LoVo (cell line): ENCODE measurements at regions not wholly inside any gene's neighbourhood (a gene's known extent, or its start where the extent isn't known, plus 50 kb on each side); places are given as distances from the start of the nearest gene placed in this dataset.
A peak's percentile ranks its signal among the peaks of the same experiment; 100 is the strongest.

Experiments used
- DNase-seq: peaks from one replicate; pipeline ENCODE4 v3.0.0-alpha.2; 2016; ENCODE audit warnings: low spot score

DNA sequence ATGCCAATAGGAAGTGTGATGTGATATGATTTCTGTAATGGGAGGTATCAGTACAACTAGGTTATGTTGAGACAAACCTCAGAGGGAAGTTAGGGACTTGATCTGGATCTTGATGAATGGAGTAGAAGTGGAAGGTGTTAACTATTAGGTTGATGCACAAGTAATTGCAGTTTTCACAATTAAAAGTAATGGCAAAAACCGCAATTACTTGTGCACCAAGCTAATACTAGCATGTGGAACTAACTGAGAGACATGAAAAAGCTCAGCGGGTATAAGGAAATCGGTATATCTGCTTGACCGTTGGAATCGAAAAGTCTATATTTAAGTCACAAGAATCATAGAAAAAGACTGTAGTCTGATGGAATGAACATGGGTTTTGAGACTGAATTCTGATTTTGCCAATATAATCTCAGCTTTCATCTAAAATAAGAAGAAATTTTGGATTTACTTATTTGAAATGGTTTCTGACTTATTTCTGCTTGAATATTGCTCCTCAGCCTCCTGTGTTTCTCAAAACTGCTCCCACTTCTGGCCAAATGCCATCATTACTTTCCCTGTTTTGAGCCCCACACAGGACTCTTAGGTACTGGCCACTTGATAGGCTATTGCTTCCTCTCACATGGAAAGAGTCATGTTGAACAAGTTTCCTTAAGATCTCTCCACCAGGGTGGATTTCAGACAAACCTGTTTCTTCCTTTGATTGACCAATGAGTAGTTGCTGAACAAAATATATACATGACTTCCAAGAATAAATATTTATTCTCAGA, 271.5 kb upstream of the COL8A1 start:
- DNase-seq = peak; percentile 0

DNA sequence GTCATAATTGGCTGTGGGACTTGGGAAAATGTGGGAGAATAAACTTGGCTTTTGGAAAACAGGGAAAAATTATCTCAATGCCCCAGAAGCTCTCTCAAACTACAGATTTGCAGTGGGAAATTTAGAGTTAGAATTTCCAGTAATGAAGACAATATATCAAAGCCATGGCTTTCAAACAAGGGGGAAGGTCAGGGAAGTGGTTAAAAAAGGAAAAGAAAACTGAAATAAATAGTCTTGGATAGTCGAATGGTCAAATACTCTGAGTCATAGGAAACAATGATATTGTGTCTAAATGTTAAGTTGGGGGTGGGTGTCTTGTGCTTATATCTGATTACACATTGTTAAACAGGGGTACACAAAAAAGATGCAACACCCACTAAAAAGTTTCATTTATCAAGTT, 272.4 kb upstream of the COL8A1 start:
- no peak for DNase-seq

GRCh38 chr3:99365396-99365795, 273.0 kb upstream of the COL8A1 start:
- DNase-seq = no peak

DNA sequence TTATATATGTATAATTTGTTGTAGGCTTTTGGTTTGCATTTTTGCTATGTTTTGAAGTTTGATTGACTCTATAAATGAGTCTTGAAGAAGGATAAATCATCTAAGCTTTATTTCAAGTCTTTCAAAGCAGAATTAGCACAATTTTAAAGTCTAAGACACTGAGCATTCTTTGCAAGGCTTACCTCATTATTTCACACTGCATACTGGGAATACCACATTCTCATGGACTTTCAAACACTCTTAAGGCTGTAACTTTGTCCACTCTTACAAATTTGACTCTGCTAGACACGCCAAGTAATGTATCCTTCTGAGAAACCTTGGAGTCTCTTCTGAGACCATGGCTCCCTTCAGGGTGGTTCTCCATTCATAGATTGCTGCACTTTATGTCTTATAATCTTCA, 281.3 kb upstream of the COL8A1 start:
- no peak for DNase-seq

- no peak for DNase-seq
Observed at GRCh38 chr3:99356696-99357095, 281.7 kb upstream of the COL8A1 start.

- DNase-seq = no peak
Observed at GRCh38 chr3:99355465-99355864, 282.9 kb upstream of the COL8A1 start.

- no peak for DNase-seq
Observed at GRCh38 chr3:99352811-99353210, 285.6 kb upstream of the COL8A1 start.

- no peak for DNase-seq
Observed at GRCh38 chr3:99351122-99351521, 287.3 kb upstream of the COL8A1 start.

- DNase-seq = no peak
Observed at GRCh38 chr3:99348451-99348850, 289.9 kb upstream of the COL8A1 start.

DNA sequence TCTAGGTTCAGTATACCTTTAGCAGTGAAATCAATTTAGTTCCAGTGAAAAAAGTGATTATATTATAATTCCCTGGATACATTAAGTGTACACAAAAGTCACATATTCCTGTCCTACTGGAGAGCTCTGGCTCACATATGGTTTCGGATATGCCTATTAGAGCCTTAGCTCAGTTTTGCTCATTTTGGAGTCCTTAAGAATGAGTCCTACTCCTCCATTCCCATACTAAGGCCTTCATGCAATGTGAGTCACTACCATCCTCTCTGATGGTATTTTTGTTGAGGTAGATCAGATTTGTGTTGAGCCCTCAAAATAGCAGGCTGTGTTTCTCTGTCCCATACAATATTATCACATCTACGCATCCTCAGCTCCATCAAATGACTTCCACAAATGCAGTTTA, 294.2 kb upstream of the COL8A1 start:
- DNase-seq = no peak

DNA sequence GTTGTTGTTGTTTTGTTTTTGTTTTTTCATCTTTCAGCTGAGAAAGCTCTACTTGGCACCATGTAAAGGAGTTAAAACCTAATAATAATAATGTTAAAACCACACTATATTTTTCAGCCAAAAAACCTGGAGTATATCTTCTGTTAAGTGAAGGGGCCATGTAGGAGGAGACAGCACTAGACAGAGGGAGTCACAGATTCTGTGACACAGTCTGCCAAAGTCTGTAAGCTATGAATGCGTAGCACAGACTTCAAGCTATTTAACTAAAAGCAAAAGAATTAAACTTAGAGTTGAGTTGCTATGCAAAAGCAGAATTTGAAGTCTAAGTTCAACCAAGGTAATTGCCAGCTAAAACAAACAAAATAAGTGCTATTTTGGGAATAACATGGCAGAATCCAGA, 296.0 kb upstream of the COL8A1 start:
- DNase-seq = no peak

- DNase-seq = no peak
Observed at GRCh38 chr3:99339222-99339621, 299.2 kb upstream of the COL8A1 start.

DNA sequence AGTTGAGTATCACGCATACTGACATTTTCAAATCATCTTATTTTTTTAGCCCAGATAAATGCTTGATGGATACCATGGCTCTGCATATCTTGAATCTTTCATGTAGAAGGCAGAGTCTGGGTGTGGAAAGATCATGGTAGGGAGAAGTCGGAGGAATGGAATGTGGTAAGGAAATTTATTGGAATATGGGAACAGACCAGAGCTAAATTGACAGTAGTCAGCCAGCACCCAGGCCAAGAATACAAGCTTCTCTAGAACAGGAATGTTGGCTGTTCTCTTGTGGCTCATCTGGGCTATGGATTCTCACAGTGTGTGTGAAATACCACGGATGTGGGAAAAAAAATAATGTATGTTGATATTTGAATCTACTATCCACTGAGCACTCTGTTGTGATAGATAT, 305.7 kb upstream of the COL8A1 start:
- DNase-seq = no peak

GRCh38 chr3:99332276-99332675, 306.1 kb upstream of the COL8A1 start:
- DNase-seq = no peak

DNA sequence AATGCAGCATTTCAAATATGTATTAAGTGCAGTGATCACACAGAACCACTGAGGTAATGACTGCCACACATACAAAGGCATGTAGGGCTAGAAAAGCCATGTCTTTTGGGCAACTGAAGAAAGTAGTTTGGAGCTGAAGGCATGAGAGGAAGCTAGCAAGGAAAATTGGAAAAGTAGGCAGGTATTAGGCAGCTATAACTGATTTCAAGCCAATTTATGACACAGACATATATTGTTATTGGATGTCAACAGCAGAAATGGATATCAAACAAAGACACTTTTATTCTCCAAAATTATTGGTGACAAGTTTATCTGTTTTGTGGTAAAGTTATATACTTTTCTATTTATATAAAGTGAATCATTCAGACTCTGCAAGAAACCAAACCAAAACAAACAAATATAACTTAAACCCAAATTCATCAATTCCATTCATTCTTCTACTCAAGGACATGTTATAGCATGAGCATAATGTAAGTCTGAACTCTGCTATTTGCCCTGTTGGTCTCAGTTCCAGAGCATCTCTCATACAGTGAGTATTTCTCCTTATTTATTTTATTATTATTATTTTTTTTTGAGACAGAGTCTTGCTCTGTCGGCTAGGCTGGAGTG, 307.4 kb upstream of the COL8A1 start:
- no peak for DNase-seq

- no peak for DNase-seq
Observed at GRCh38 chr3:99330281-99330680, 308.1 kb upstream of the COL8A1 start.

DNA sequence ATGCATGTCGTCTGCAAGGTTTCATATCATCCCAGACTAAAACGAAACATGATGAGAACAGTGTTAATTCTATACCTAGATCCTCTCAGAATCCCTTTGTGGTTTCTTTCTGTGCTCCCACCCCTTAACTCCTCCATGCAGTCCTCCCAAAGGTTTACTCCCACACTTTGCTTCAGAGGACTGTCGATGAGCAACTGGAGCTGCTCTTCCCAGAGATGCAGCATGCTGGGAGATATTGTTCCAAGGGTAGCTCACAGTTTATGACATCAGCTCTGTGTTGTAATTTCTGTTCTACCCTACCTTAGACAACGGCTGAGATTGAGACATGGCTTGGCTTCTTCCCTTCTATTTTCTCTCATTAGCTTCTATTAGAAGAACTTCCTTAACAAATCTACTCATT, 313.0 kb upstream of the COL8A1 start:
- DNase-seq = no peak

- DNase-seq = no peak
Observed at GRCh38 chr3:99324636-99325203, 313.7 kb upstream of the COL8A1 start.

DNA sequence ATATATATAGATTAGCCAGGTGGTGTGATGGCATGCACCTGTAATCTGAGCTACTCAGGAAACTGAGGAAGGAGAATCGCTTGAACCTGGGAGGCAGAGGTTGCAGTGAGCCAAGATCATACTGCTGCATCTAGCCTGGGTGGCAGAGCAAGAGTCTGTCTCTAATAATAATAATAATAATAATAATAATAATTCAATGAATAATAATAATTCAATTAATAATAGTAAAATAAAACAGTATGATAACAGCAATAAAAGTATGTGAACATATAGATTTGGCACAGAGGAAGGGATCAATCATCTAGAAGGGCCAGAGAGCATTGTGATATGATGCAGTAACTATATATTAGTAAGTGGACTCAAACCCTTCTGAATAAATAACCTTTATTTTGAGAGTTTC, 314.5 kb upstream of the COL8A1 start:
- no peak for DNase-seq

GRCh38 chr3:99322551-99322950, 315.8 kb upstream of the COL8A1 start:
- no peak for DNase-seq

- no peak for DNase-seq
Observed at GRCh38 chr3:99321261-99321660, 317.1 kb upstream of the COL8A1 start.

DNA sequence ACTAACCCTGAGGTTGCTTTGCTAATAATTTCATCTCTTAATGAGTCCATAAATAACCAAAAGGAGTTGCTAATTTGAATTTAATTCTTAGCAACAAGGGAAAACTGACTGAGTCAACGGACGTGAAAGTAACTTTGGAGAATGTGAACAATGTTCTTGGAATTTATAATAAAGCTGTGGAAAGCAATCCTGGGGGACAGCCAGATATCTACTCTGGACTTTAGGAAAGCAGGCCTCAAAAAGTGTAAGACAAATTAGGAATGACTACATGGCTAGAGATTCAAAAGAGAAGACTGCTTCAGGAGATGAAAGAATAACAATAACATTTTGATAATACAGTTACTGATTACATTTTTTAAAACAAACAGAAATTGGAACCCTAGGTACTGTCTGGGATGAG, 318.4 kb upstream of the COL8A1 start:
- DNase-seq = no peak

DNA sequence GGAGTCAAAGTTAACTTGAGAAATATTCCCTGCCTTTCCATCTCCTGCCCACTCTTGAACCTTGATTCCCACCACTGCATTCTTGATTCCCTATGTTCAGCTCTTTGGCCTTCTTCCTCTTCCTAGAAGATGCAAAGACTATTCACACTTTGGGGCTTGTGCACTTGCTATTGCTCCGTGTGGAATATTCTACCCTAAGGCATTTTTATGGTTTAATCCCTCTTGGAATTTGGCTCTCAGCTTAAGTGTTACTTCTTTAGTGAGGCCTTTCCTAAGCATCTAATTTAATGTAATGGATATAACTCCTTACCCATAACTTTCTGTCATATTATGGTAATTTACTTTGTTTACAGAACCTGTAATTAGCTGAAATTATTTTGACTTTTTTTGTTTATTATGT, 318.9 kb upstream of the COL8A1 start:
- DNase-seq = no peak

GRCh38 chr3:99317201-99317600, 321.2 kb upstream of the COL8A1 start:
- no peak for DNase-seq
